ENCODE measurements at regions not wholly inside any gene's neighbourhood (a gene's known extent, or its start where the extent isn't known, plus 50 kb on each side); places are given as distances from the start of the nearest gene placed in this dataset.
A peak's percentile ranks its signal among the peaks of the same experiment; 100 is the strongest.

DNA sequence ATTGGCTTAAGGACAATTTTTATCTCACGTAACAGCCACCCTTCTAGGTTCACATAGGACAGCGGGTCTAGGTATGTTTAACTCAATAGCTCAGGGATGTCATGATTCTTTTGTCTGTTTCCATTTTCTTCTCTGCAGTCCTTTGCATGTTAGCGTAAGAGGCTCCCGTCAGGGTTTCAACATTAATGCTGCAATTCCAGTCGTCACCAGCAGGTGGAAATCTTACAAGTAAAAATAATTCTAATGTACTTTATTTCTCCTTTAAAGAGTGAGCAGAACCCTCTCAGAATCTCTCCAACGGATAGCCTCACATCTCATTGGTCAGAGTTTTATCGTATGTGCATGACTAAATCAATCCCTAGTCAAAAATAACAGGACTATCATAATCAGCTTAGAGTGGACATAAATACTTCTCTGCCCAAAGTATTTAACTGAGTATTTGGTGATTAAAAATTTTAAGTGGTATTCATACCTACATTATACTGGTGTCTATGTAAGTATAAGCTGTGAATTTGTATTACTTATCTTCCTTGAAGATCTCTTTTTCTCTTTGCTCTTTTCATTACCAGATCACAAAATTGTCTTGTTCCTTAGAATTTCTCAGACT, 487.2 kb upstream of the GCFC2 start:
- Histone ChIP-seq H3K36me3 (replicated peaks; ENCODE audit: insufficient read depth, low read depth) (no peaks in the 10 kb centered on the region), H3K79me2 (no peaks in the 10 kb centered on the region), H3K9me2 (replicated peaks; ENCODE audit: insufficient read depth) (no peaks in the 10 kb centered on the region), H4K20me1 (ENCODE audit: insufficient read depth, poor library complexity, severe bottlenecking) (no peaks in the 10 kb centered on the region), H3K4me3 (no peak overlapping the region), H3K4me1 (ENCODE audit: insufficient read depth) (peaks cover 6% of the 10 kb centered on the region), H3K27ac (no peak overlapping the region), H2AFZ (peak overlapping the region; percentile 23), H3K4me2 (no peak overlapping the region), H3K9me3 (ENCODE audit: low read depth) (no peaks in the 10 kb centered on the region), H3K27me3 (no peaks in the 10 kb centered on the region)
- DNase-seq (ENCODE audit: low spot score), result peak; percentile 86
- WGBS (ENCODE audit: low lambda C conversion rate, missing lambda C conversion rate), result 35% methylated on average over 7 of the region's 7 CpGs
- TF ChIP-seq EZH2phosphoT487 (IDR thresholded peaks at IDR 0.05; ENCODE audit: low read depth, severe bottlenecking, unreplicated experiment), result no peak
- TF ChIP-seq, protein P1, sequence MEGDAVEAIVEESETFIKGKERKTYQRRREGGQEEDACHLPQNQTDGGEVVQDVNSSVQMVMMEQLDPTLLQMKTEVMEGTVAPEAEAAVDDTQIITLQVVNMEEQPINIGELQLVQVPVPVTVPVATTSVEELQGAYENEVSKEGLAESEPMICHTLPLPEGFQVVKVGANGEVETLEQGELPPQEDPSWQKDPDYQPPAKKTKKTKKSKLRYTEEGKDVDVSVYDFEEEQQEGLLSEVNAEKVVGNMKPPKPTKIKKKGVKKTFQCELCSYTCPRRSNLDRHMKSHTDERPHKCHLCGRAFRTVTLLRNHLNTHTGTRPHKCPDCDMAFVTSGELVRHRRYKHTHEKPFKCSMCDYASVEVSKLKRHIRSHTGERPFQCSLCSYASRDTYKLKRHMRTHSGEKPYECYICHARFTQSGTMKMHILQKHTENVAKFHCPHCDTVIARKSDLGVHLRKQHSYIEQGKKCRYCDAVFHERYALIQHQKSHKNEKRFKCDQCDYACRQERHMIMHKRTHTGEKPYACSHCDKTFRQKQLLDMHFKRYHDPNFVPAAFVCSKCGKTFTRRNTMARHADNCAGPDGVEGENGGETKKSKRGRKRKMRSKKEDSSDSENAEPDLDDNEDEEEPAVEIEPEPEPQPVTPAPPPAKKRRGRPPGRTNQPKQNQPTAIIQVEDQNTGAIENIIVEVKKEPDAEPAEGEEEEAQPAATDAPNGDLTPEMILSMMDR (IDR thresholded peaks at IDR 0.05; ENCODE audit: poor library complexity), result peak; percentile 71
- TF ChIP-seq EZH2 (IDR thresholded peaks at IDR 0.05; ENCODE audit: borderline replicate concordance), result no peak

DNA sequence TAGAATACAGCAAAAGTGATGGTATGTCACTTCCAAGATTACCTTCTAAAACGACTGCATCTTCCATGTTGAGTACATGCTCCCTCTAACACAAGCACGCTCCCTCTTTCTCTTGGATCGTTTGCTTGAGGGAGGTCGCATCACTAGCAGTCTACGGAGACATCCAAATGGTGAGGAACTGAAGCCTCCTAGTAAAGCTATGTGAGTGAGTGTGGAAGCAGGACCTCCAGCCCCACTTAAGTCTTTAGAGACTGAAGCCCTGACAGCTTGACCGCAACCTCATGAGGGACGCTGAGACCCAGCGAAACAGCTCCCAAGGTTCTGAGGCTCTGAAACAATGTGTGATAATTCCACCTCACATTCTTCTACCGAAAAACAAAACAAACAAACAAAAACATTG, 486.7 kb upstream of the GCFC2 start:
- no peak for DNase-seq (ENCODE audit: low spot score)
- no peak overlapping the region for H3K27ac ChIP-seq
- H3K36me3 ChIP-seq (replicated peaks; ENCODE audit: insufficient read depth, low read depth), result no peaks in the 10 kb centered on the region
- no peaks in the 10 kb centered on the region for H3K9me2 ChIP-seq (replicated peaks; ENCODE audit: insufficient read depth)
- H3K4me2 ChIP-seq, result no peak overlapping the region
- no peaks in the 10 kb centered on the region for H3K9me3 ChIP-seq (ENCODE audit: low read depth)
- no peaks in the 10 kb centered on the region for H3K79me2 ChIP-seq
- no peaks in the 10 kb centered on the region for H4K20me1 ChIP-seq (ENCODE audit: insufficient read depth, poor library complexity, severe bottlenecking)
- H3K4me1 ChIP-seq (ENCODE audit: insufficient read depth), result peaks cover 6% of the 10 kb centered on the region
- H2AFZ ChIP-seq, result peak overlapping the region; percentile 23
- 93% methylated on average over 9 of the region's 9 CpGs for WGBS (ENCODE audit: low lambda C conversion rate, missing lambda C conversion rate)
- H3K4me3 ChIP-seq, result no peak overlapping the region
- H3K27me3 ChIP-seq, result no peaks in the 10 kb centered on the region
- TF ChIP-seq EZH2phosphoT487 (IDR thresholded peaks at IDR 0.05; ENCODE audit: low read depth, severe bottlenecking, unreplicated experiment), result no peak
- no peak for TF ChIP-seq EZH2 (IDR thresholded peaks at IDR 0.05; ENCODE audit: borderline replicate concordance)
- TF ChIP-seq, protein P1 (IDR thresholded peaks at IDR 0.05; ENCODE audit: poor library complexity), result no peak

DNA sequence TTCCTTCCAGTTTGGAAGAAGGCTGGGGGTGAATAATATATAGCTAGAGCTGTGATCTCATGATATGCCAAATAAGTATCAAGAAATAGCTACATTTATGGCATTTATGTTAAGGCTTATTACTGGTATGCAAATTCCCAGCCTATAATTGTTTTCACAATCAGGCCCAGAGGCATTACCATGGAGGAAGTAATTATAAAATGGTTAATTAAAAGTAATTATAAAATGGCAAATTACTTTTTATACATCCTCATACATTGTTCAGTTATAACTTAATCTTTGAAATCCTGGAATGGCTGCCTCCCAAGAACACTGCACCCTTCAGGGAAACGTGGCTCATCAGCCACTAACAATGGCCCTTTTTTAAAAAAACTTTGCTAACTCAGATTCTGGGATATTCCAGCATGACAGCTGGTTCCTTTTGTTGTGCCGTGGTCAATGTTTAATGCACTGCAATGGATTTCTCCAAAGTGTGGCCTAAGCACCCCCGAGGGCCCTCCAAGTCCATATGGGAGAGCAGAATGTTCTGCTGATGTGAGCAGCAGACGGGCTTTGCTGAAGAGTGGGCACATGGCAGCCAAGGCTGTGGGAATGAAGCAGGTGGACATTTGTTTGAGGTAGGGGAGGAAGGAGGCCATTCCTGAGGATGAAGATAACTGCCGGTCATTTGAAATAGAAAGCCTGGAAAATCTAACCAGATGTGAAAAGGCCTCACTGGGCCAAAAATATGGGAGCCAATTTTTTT, 483.5 kb upstream of the GCFC2 start:
- H3K9me3 ChIP-seq (ENCODE audit: low read depth), result no peaks in the 10 kb centered on the region
- H3K4me2 ChIP-seq, result no peak overlapping the region
- no peak for TF ChIP-seq EZH2phosphoT487 (IDR thresholded peaks at IDR 0.05; ENCODE audit: low read depth, severe bottlenecking, unreplicated experiment)
- TF ChIP-seq EZH2 (IDR thresholded peaks at IDR 0.05; ENCODE audit: borderline replicate concordance), result no peak
- TF ChIP-seq, protein P1 (IDR thresholded peaks at IDR 0.05; ENCODE audit: poor library complexity), result no peak
- no peak overlapping the region for H3K4me3 ChIP-seq
- H3K36me3 ChIP-seq (replicated peaks; ENCODE audit: insufficient read depth, low read depth), result no peaks in the 10 kb centered on the region
- no peaks in the 10 kb centered on the region for H3K79me2 ChIP-seq
- no peak for DNase-seq (ENCODE audit: low spot score)
- H3K4me1 ChIP-seq (ENCODE audit: insufficient read depth), result no peaks in the 10 kb centered on the region
- H3K9me2 ChIP-seq (replicated peaks; ENCODE audit: insufficient read depth), result no peaks in the 10 kb centered on the region
- H3K27ac ChIP-seq, result no peak overlapping the region
- H4K20me1 ChIP-seq (ENCODE audit: insufficient read depth, poor library complexity, severe bottlenecking), result no peaks in the 10 kb centered on the region
- no peak overlapping the region for H2AFZ ChIP-seq
- no peaks in the 10 kb centered on the region for H3K27me3 ChIP-seq
- 96% methylated on average over 5 of the region's 5 CpGs for WGBS (ENCODE audit: low lambda C conversion rate, missing lambda C conversion rate)

Measured in hepatocyte (in vitro differentiated cells).